Endothelial cell of umbilical vein (primary cell): ENCODE measurements at regions not wholly inside any gene's neighbourhood (a gene's known extent, or its start where the extent isn't known, plus 50 kb on each side); places are given as distances from the start of the nearest gene placed in this dataset.
"Not testable (repeated sequence)": the region's sequence is repeated elsewhere in the genome, so short reads cannot be mapped to it uniquely, and the experiment has no call there.

Experiments
- BruUV-seq: library from RNA; stranded (reverse); fragments of 400-500 nt; replicated peaks from 2 replicates; lab custom pipeline; 2021; lab: Mats Ljungman, UMichigan
- CTCF ChIA-PET: fragments of 300-600, 350-600 bp; sonication (Branson Sonifier 250); formaldehyde crosslinking; loops from one replicate; lab custom pipeline; 2021; ENCODE audit warnings: antibody characterized with exemption, inconsistent platforms; lab: Charles Lee
- POLR2A ChIA-PET: fragments of 300-600, 350-600 bp; sonication (Branson Sonifier 250); formaldehyde crosslinking; loops from one replicate; lab custom pipeline; 2021; ENCODE audit warnings: antibody characterized with exemption, inconsistent platforms; lab: Charles Lee
- DNase-seq: peaks from one replicate; pipeline ENCODE4 v3.0.0-alpha.2; 2011; ENCODE audit warnings: low read depth, low spot score
- FAIRE-seq: peaks from 2 replicates; lab custom pipeline; 2011; peaks lifted over from hg19 to GRCh38; lab: Jason Lieb, UNC
- H2AFZ ChIP-seq: 2 replicates; pipeline ENCODE4 v1.6.0; 2012; ENCODE audit warnings: low read depth, low read length, control low read depth, inconsistent platforms
- H3K27ac ChIP-seq: 2 replicates; pipeline ENCODE4 v1.5.1; 2011; ENCODE audit warnings: low read depth, mild to moderate bottlenecking, control low read depth, low read length, moderate library complexity; ENCODE audit not compliant: insufficient read depth
- H3K27me3 ChIP-seq, 2 experiments: 2 replicates each; pipeline versions ENCODE4 v1.6.0 to v1.6.1; 2011; ENCODE audit warnings: low read length in 2 of 2, mixed read lengths in 1 of 2; ENCODE audit not compliant: control insufficient read depth in 2 of 2, insufficient read depth in 2 of 2
- H3K36me3 ChIP-seq, 2 experiments: 2 replicates in 1 of 2; 3 replicates in 1 of 2; pipeline ENCODE4 v1.5.1; 2011; ENCODE audit warnings: low read length in 2 of 2, mild to moderate bottlenecking in 1 of 2, moderate library complexity in 1 of 2; ENCODE audit not compliant: control insufficient read depth in 2 of 2, insufficient read depth in 2 of 2; ENCODE audit errors: extremely low read depth in 1 of 2
- H3K4me1 ChIP-seq: 3 replicates; pipeline ENCODE4 v1.5.1; 2011; ENCODE audit warnings: mild to moderate bottlenecking, low read length; ENCODE audit not compliant: control insufficient read depth, insufficient read depth; ENCODE audit errors: extremely low read depth
- H3K4me2 ChIP-seq: 2 replicates; pipeline ENCODE4 v1.6.1; 2011; ENCODE audit warnings: low read length, control low read depth, mixed read lengths; ENCODE audit not compliant: insufficient read depth
- H3K4me3 ChIP-seq, 3 experiments: fragments of 200-600 bp in 1 of 3; sonication (generic), shearing (Covaris generic) in 1 of 3; replicated peaks in 1 of 3; 2 replicates each; pipeline ENCODE4 v1.5.1; 2011 to 2016; ENCODE audit warnings: control low read depth in 3 of 3, low read length in 3 of 3, mild to moderate bottlenecking in 2 of 3, inconsistent platforms in 1 of 3, low read depth in 1 of 3, moderate library complexity in 1 of 3; ENCODE audit not compliant: insufficient read depth in 1 of 3
- H3K79me2 ChIP-seq: 2 replicates; pipeline ENCODE4 v1.6.0; 2012; ENCODE audit warnings: low read length, inconsistent platforms; ENCODE audit not compliant: control insufficient read depth, insufficient read depth
- H3K9ac ChIP-seq: replicated peaks from 2 replicates; pipeline ENCODE3; 2011; ENCODE audit warnings: low read length, control low read depth; ENCODE audit not compliant: insufficient read depth; ENCODE audit errors: extremely low read depth
- H3K9me1 ChIP-seq: replicated peaks from 3 replicates; pipeline ENCODE4 v1.6.0; 2011; ENCODE audit warnings: mild to moderate bottlenecking, low read length; ENCODE audit not compliant: control insufficient read depth, insufficient read depth; ENCODE audit errors: extremely low read depth
- H3K9me3 ChIP-seq: replicated peaks from 2 replicates; pipeline ENCODE4 v1.5.1; 2012; ENCODE audit warnings: low read length, inconsistent platforms; ENCODE audit not compliant: control insufficient read depth, insufficient read depth
- H4K20me1 ChIP-seq: replicated peaks from 2 replicates; pipeline ENCODE3; 2011; ENCODE audit warnings: mild to moderate bottlenecking, low read length; ENCODE audit not compliant: control insufficient read depth, insufficient read depth; ENCODE audit errors: extremely low read depth
- EZH2 ChIP-seq: IDR thresholded peaks from 2 replicates; pipeline ENCODE4 v1.6.1; 2012; ENCODE audit warnings: borderline replicate concordance, low read depth, mild to moderate bottlenecking, moderate library complexity, low read length, inconsistent platforms; ENCODE audit not compliant: severe bottlenecking
- FOS ChIP-seq: IDR thresholded peaks from 2 replicates; pipeline ENCODE4 v1.6.1; 2011; ENCODE audit warnings: mild to moderate bottlenecking, low read length, moderate library complexity, borderline replicate concordance; ENCODE audit not compliant: insufficient read depth
- GATA2 ChIP-seq: IDR thresholded peaks from 2 replicates; pipeline ENCODE4 v1.7.0; 2011; ENCODE audit warnings: low read depth, mild to moderate bottlenecking, moderate library complexity, mixed read lengths, low read length; ENCODE audit not compliant: insufficient read length, insufficient read depth
- JUN ChIP-seq: IDR thresholded peaks from 2 replicates; pipeline ENCODE4 v1.6.1; 2011; ENCODE audit warnings: borderline replicate concordance, low read depth; ENCODE audit not compliant: insufficient read length, insufficient read depth
- MYC ChIP-seq: IDR thresholded peaks from one replicate; pipeline ENCODE4 v1.6.1; 2011; ENCODE audit warnings: mild to moderate bottlenecking, low read depth, low read length
- POLR2A ChIP-seq: IDR thresholded peaks from 2 replicates; pipeline ENCODE4 v1.6.1; 2012; ENCODE audit warnings: low read depth, mild to moderate bottlenecking, control low read depth, low read length
- POLR2AphosphoS5 ChIP-seq: IDR thresholded peaks from 2 replicates; pipeline ENCODE4 v1.6.1; 2012; ENCODE audit warnings: low read depth, mild to moderate bottlenecking, control low read depth, low read length, moderate library complexity; ENCODE audit not compliant: insufficient read depth
- dilution Hi-C: fragments of 300-500 bp; cut with MboI; formaldehyde crosslinking; loops from one replicate; pipeline ENCODE4 v1.15.0; 2019; ENCODE audit warnings: low sequenced_read_pairs; ENCODE audit not compliant: extremely low pct_ligation_motif_present
- intact Hi-C: fragments of 100-400 bp; cut with micrococcal nuclease; formaldehyde crosslinking; loops from one replicate; pipeline ENCODE4 v1.10.0; 2022
- TF ChIP-seq, protein P1 (sequence below), 2 donors: IDR thresholded peaks; 1 replicate in 1 of 2; 2 replicates in 1 of 2; pipeline ENCODE4 v1.5.1; 2011; ENCODE audit warnings: low read length in 2 of 2, mild to moderate bottlenecking in 2 of 2, moderate library complexity in 2 of 2, control low read depth in 1 of 2, inconsistent platforms in 1 of 2, low read depth in 1 of 2; ENCODE audit not compliant: insufficient read depth in 1 of 2; ENCODE audit errors: extremely low read depth in 1 of 2
- TF ChIP-seq, protein P2 (sequence below): IDR thresholded peaks from 2 replicates; pipeline ENCODE4 v1.6.1; 2011; ENCODE audit not compliant: insufficient read depth, insufficient read length

DNA sequence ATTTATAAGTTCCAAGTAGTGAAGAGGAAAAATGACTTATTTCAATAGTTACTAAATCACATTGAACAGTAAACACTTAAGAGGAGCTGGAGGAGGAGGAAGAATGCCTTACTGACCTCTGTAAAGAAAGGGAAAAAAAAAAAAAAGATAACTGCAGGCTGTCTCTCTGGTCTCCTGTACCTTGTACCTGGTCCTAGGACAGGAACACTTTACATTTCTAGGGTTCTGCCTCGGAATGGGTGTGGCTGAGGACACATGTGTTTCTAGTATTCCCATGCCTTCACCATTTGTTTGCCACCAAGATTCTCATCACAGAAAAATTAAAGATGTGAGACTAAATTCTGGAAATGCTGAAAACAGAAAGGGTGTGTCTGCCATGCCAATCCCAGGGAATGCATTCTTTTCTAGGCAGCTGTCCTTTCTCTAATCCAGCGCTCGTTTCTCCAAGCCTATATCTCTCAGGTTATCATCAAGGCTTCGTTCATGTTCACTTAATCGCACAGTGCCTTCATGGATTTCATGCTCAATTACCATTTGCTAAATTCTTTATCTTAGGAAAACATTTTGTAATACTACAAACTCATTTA, 1208.3 kb downstream of the OTOL1 start:
- Histone ChIP-seq H3K79me2 (no peaks in the 10 kb centered on the region), H3K4me1 (no peaks in the 10 kb centered on the region), H3K27ac (no peak overlapping the region), H3K9me1 (no peaks in the 10 kb centered on the region), H3K4me3 (no peak overlapping the region), H3K9ac (no peak overlapping the region), H3K36me3 (no peaks in the 10 kb centered on the region), H4K20me1 (no peaks in the 10 kb centered on the region), H2AFZ (no peak overlapping the region), H3K27me3 (no peaks in the 10 kb centered on the region), H3K4me2 (no peak overlapping the region), H3K9me3 (no peaks in the 10 kb centered on the region)
- ChIA-PET POLR2A (no interaction called here), CTCF (no interaction called here)
- intact Hi-C loops, result no loop called here
- dilution Hi-C loops, result no loop called here
- DNase-seq, result no peak
- TF ChIP-seq MYC, result no peak
- TF ChIP-seq FOS, result no peak
- TF ChIP-seq, protein P1, sequence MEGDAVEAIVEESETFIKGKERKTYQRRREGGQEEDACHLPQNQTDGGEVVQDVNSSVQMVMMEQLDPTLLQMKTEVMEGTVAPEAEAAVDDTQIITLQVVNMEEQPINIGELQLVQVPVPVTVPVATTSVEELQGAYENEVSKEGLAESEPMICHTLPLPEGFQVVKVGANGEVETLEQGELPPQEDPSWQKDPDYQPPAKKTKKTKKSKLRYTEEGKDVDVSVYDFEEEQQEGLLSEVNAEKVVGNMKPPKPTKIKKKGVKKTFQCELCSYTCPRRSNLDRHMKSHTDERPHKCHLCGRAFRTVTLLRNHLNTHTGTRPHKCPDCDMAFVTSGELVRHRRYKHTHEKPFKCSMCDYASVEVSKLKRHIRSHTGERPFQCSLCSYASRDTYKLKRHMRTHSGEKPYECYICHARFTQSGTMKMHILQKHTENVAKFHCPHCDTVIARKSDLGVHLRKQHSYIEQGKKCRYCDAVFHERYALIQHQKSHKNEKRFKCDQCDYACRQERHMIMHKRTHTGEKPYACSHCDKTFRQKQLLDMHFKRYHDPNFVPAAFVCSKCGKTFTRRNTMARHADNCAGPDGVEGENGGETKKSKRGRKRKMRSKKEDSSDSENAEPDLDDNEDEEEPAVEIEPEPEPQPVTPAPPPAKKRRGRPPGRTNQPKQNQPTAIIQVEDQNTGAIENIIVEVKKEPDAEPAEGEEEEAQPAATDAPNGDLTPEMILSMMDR (IDR thresholded peaks at IDR 0.05; ENCODE audit: extremely low read depth in 1 of 2, insufficient read depth in 1 of 2, low read depth in 1 of 2, low read length in 2 of 2), result no peak
- no peak for TF ChIP-seq GATA2
- TF ChIP-seq JUN, result no peak
- TF ChIP-seq POLR2A, result no peak
- TF ChIP-seq, protein P2, sequence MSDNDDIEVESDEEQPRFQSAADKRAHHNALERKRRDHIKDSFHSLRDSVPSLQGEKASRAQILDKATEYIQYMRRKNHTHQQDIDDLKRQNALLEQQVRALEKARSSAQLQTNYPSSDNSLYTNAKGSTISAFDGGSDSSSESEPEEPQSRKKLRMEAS, result no peak
- TF ChIP-seq POLR2AphosphoS5, result no peak
- no peak for TF ChIP-seq EZH2
- FAIRE-seq, result no peak
- BruUV-seq, result no TSS peak

DNA sequence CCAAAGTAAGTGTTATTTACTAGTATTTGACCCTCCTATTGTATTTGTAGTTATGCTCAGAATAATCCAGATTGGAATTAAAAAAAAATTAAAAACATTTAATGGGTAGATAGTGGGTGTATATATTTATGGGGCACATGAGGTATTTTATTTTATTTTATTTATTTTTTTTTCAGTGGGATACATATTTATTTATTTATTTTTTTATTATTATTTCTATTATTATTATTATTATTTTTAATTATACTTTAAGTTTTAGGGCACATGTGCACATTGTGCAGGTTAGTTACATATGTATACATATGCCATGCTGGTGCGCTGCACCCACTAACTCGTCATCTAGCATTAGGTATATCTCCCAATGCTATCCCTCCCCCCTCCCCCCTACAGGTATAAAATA, 1211.8 kb downstream of the OTOL1 start:
- not testable (repeated sequence) for H3K9me3 ChIP-seq

More for the DNA sequence above, 1211.8 kb downstream of the OTOL1 start:
- H3K27ac ChIP-seq, DNase-seq, H3K36me3 ChIP-seq, BruUV-seq, H3K4me3 ChIP-seq, FAIRE-seq, H3K4me1 ChIP-seq, H3K27me3 ChIP-seq, dilution Hi-C loops, H4K20me1 ChIP-seq, POLR2A ChIA-PET, H3K79me2 ChIP-seq, H3K4me2 ChIP-seq, H3K9me1 ChIP-seq, CTCF ChIA-PET, H3K9ac ChIP-seq, H2AFZ ChIP-seq, intact Hi-C loops: not testable (repeated sequence)
